ENCODE measurements at regions not wholly inside any gene's neighbourhood (a gene's known extent, or its start where the extent isn't known, plus 50 kb on each side); places are given as distances from the start of the nearest gene placed in this dataset.

DNA sequence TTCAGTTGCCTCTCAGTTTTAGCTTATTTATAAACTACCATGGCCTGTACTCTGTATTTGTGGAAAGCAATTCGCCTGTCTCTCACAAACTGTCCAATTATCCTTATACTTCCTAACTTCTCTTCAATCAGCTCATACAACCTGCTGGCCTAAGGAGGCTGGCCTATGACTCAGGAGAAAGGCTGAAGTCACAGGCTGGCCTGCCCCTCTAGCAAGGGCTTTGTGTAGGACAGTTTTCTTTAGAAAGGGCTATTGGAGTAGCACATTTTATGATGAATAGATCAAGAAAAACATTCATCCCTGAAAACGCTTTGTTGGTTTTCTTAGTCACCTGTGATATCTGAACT, 988.7 kb upstream of the ARRDC3 start:
- TF ChIP-seq, protein P1, sequence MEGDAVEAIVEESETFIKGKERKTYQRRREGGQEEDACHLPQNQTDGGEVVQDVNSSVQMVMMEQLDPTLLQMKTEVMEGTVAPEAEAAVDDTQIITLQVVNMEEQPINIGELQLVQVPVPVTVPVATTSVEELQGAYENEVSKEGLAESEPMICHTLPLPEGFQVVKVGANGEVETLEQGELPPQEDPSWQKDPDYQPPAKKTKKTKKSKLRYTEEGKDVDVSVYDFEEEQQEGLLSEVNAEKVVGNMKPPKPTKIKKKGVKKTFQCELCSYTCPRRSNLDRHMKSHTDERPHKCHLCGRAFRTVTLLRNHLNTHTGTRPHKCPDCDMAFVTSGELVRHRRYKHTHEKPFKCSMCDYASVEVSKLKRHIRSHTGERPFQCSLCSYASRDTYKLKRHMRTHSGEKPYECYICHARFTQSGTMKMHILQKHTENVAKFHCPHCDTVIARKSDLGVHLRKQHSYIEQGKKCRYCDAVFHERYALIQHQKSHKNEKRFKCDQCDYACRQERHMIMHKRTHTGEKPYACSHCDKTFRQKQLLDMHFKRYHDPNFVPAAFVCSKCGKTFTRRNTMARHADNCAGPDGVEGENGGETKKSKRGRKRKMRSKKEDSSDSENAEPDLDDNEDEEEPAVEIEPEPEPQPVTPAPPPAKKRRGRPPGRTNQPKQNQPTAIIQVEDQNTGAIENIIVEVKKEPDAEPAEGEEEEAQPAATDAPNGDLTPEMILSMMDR (conservative IDR thresholded peaks at IDR 0.05; ENCODE audit: low read depth in 2 of 2) = no peak
- TF ChIP-seq ETS1 (IDR thresholded peaks at IDR 0.05) = no peak
- no peak for TF ChIP-seq CREB1 (CRISPR knock-in tag; IDR thresholded peaks at IDR 0.05; ENCODE audit: low read depth)
- no peak for TF ChIP-seq JUNB (IDR thresholded peaks at IDR 0.05; ENCODE audit: unreplicated experiment)
- no peak for TF ChIP-seq EZH2 (IDR thresholded peaks at IDR 0.05; ENCODE audit: low read depth, unreplicated experiment)
- no peak for TF ChIP-seq POLR2AphosphoS5 (IDR thresholded peaks at IDR 0.05; ENCODE audit: low read depth)
- TF ChIP-seq EZH2phosphoT487 (IDR thresholded peaks at IDR 0.05; ENCODE audit: unreplicated experiment) = no peak
- TF ChIP-seq, protein P2, sequence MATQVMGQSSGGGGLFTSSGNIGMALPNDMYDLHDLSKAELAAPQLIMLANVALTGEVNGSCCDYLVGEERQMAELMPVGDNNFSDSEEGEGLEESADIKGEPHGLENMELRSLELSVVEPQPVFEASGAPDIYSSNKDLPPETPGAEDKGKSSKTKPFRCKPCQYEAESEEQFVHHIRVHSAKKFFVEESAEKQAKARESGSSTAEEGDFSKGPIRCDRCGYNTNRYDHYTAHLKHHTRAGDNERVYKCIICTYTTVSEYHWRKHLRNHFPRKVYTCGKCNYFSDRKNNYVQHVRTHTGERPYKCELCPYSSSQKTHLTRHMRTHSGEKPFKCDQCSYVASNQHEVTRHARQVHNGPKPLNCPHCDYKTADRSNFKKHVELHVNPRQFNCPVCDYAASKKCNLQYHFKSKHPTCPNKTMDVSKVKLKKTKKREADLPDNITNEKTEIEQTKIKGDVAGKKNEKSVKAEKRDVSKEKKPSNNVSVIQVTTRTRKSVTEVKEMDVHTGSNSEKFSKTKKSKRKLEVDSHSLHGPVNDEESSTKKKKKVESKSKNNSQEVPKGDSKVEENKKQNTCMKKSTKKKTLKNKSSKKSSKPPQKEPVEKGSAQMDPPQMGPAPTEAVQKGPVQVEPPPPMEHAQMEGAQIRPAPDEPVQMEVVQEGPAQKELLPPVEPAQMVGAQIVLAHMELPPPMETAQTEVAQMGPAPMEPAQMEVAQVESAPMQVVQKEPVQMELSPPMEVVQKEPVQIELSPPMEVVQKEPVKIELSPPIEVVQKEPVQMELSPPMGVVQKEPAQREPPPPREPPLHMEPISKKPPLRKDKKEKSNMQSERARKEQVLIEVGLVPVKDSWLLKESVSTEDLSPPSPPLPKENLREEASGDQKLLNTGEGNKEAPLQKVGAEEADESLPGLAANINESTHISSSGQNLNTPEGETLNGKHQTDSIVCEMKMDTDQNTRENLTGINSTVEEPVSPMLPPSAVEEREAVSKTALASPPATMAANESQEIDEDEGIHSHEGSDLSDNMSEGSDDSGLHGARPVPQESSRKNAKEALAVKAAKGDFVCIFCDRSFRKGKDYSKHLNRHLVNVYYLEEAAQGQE (IDR thresholded peaks at IDR 0.05; ENCODE audit: unreplicated experiment) = no peak
- no peak for TF ChIP-seq ZNF331 (CRISPR knock-in tag; IDR thresholded peaks at IDR 0.05; ENCODE audit: low read depth)
- TF ChIP-seq ZNF114 (CRISPR knock-in tag; IDR thresholded peaks at IDR 0.05) = no peak
- no peak for TF ChIP-seq NANOG (IDR thresholded peaks at IDR 0.05; ENCODE audit: borderline replicate concordance)
- TF ChIP-seq STAT1 (IDR thresholded peaks at IDR 0.05; ENCODE audit: unreplicated experiment) = no peak
- TF ChIP-seq ZNF462 (CRISPR knock-in tag; IDR thresholded peaks at IDR 0.05) = no peak

Measured in GM23338 (cell line).